ENCODE measurements at regions not wholly inside any gene's neighbourhood (a gene's known extent, or its start where the extent isn't known, plus 50 kb on each side); places are given as distances from the start of the nearest gene placed in this dataset.
"Not testable (repeated sequence)": the region's sequence is repeated elsewhere in the genome, so short reads cannot be mapped to it uniquely, and the experiment has no call there.

DNA sequence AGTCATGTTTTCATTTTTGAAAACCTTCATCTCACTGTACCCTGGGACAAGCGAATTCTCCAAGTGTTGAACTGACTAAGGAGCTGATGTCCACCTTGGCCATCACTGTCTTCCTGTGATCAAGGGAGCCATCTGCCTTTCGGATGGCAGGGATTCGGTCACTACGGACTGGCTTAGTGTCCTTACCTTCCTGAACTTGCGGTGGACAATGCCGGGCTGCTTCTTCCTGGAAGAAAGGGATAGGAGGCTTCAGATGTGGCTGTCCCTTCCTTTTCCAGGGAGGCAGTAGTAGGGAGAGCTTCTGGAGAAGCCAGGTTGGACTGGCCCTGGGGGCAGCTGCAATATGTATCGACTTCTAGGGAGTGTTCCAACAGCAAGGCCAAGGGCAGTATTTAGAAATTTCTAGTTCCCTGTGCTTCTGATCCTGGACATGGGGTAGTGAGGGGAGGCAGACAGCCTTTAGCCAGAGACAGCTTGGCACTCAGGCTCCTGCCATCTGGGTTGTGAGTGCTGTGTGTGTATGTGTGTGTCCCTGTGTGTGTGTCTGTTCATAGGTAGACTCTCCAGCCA is 114.6 kb downstream of the IER5 start:
- no peak for DNase-seq (ENCODE audit: low read depth)

DNA sequence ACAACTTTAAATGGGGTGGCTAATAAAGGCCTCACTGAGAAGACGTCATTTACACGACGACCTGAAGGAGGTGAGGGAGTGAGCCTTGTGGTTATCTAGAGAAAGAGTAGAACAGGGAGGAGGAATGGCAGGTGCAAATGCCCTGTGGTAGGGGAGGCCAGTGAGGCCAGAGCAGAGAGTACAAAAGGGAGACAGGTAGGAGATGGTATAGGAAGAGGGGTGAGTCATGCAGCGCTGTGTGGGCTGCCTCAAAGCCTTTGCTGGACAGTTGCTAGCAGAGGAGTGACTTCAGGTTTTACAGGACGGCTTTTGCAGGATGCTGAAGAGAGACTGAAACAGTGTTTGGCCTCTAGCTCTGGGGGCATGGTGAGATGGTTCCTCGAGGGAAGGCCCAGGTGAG is 116.0 kb downstream of the IER5 start:
- DNase-seq (ENCODE audit: low read depth): no peak

DNA sequence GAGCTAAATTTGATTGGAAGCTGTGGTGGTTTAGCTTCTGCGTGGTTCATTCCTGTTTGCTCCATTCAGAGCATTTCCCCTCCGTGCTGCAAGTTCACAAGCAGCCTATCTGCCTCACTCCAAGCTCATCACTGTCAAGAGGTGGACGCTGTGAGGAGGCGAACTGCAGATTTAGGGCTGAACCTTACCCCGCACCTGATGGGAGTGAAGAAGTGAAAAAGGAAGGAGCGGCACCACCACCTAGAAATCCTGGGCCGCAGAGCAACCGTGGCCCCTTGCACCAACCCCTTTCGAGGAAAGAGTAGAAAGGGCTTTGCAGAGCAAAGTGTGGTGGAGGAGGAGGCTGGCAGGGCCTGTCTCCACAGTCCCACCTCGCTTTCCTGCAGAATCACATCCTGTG is 117.4 kb downstream of the IER5 start:
- no peak for DNase-seq (ENCODE audit: low read depth)

DNA sequence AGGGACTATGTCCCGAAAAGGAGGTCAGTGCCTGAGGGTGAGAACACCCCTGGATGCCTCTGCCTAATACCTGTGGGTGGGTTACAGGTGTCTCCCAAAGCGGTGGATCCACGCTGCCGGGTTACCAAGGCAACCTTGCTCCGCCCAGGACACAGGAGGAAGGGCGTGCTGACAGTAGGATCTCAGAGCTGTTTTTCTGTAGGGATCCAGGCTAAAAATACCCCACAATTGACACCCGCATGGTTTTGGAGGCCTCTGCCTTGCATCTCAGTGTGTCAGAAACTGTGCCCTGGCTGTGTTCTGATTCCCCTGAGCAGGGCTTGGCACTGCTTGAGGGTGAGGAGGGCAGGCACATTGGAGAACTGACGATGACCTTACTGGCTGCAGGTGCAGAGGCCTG is 118.0 kb downstream of the IER5 start:
- DNase-seq (ENCODE audit: low read depth): no peak

DNA sequence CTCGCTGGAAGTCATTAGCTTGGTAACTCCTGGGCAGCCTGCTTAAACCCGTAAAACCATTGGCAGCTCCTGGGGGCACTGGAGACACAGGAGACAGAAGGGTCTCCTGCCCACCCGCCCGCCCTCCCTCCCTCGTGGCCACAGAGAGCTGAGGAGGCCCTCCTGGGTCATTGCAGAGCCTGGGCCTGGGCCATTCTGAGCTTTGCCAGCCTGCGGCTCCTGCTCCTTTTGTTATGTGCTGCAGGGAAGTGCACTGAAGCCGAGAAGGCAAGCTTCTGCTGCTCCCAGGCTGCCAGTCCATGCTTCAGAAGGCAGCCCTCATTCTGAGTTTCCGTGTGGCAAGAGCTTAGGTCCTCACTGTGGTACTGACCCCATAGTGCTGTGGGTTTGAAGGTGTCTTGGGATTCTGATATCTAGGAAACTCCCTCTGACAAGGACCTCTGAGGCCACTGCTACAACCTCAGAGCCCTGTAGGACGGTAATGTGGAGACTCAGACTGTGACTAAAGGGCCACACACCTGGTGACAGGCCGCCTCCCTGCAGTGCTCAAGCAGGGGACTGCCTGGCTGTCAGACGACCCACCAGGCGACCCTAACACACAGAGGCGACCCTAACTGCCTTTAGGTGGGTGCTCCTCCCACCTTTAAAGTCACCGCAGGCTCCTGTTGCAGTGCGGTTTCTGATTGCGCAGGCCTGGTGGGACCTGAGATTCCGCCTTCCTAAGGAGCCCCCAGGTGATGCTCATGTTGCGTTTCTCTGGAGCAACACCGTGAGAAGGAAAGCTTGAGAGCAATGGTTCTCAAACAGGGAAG is 118.7 kb downstream of the IER5 start:
- DNase-seq (ENCODE audit: low read depth): no peak

DNA sequence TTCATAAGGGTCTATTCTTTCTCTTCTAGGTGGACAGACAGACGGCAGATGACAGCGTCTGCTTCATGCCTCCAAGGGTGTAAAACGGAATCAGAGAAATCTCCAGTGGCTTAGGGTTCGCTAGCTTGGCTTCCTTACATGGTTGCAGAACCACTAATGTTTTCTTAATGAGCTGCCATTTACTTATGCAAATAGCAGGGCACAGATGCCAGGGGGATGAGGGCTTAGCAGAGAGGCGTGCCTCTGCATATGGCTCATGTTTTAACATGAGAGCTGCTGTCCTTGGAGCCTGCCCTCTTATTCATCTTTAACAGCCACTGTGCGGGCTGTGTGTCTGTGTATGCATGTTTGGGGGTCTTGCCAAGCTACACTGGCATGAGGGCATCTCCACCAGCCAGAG is 119.6 kb downstream of the IER5 start:
- DNase-seq (ENCODE audit: low read depth): no peak

DNA sequence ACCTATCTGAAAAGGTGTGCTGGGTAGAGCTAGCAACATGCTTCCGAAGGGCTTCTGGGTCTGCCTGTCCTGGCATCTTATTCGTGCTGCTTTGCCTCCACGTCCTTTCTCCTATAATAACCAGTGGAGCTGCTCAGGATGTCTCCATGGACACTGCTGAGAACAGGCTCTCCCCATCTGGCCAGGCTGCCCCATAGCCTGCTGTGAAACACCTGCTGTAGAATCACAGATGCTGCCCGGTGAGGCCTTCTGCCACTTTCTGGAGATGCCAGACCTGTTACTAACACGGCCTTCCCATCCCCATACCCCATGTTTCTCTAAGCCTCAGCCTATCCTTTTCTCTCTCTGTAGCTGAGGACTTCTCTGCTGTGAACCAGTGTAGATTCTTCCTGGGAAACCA is 120.5 kb downstream of the IER5 start:
- no peak for DNase-seq (ENCODE audit: low read depth)

DNA sequence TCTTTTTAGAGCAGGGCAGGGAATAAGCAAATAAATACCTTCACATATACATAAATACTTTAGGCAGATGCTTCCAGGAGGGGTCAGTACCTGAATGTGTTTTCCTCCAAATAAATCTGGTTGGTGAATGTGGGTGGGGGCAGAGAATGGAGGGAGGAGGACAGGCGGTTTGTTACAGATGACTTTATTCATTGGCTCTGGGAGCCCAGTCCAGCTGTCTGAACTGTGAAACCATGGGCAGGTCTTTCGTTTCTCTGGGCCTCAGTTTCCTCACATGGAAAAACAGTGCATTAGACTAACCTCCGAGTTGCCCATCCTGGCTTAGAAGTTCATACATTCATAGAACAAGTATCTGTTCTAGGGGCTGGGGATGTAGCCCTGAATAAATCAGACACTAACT is 124.6 kb downstream of the IER5 start:
- DNase-seq (ENCODE audit: low read depth): no peak

DNA sequence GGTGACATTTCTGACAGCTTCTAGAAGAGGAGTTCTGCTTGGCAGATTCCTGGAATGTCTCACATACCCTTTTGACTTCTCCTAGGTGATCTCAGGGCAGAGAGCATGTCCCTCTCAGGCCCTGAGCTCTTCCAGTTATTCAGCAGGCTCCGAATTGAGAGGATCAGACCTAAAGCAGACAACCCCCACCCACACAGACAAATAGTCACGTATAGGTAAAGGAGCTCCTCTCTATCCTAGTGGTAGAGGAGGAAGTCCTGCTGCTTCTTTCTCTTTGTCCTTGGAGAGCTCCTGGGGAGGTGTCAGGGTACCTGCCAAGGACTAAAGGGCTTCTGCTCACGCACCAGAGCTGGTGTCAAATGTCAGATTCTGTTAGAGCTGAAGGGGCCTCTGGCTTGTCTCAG is 128.1 kb downstream of the IER5 start:
- no peak for DNase-seq (ENCODE audit: low read depth)

DNA sequence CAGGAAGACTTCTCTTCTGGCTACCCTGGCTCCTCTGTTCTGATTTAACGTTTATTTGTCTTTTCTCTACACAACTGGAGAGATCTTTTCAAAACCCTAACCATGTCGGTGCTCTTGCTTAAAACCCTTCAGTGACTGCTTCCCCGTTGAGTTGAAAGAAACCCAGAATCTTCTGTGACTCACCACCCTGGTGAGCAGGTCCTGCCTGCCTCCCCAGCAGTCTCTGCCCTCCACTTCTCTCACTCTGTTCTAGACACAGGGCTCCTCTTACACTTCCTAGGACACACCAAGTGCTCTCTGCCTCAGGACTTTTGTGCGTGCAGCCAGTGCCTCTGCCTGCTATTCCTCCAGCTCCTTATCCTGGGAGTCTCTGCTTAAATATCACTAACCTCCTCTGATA is 131.4 kb downstream of the IER5 start:
- DNase-seq (ENCODE audit: low read depth): no peak

DNA sequence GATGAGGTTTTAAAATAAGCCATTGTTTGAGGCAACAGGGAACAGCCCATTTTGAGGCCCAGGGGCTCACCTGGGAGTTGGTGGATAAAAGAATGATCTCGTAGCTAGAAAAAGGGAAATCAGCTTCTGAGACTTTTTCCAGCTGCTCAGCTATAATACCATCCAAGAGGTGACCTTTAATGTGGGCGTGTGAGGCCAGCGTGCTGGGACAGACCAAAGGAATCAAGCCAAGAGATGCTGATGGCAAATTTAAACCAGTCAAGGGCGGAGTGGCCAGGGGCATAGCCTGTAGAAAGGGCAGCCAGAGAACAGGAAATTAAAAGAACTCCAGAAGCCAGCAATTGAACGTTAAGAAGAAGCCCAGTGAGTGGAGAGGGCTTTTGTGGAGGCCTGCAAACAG is 132.6 kb downstream of the IER5 start:
- no peak for DNase-seq (ENCODE audit: low read depth)

DNA sequence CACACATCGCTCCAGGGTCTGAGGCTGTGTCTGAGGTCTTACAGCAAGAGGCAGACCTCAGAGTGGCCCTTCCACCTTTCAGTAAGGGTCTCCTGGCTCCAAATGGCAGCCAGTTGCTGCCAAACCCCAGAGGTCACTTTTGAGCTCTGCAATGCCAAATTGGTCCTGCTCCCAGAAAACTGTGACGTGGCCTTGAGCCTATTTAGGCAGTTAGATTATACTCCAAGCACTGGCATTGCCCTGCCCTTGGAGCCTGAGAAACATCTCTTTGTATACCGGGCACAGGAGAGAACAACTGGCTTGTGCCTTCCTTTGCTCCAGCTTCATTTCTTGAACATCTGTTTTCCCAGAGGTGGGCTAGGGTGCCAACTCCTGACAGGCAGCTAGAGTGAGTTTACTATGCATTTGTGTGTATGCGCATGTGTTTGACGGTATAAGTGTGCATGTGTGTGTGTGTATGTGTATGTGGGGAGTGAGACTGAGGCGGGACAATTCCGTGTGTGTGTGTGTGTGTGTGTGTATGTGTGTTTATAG is 134.5 kb downstream of the IER5 start:
- DNase-seq (ENCODE audit: low read depth): no peak

DNA sequence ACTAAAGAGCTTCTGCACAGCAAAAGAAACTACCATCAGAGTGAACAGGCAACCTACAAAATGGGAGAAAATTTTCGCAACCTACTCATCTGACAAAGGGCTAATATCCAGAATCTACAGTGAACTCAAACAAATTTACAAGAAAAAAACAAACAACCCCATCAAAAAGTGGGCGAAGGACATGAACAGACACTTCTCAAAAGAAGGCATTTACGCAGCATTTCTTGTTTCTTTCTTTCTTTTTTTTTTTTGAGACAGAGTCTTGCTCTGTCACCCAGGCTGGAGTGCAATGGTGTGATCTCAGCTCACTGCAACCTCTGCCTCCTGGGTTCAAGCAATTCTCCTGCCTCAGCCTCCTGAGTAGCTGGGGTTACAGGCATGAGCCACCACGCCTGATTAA is 138.2 kb downstream of the IER5 start:
- DNase-seq (ENCODE audit: low read depth): not testable (repeated sequence)

DNA sequence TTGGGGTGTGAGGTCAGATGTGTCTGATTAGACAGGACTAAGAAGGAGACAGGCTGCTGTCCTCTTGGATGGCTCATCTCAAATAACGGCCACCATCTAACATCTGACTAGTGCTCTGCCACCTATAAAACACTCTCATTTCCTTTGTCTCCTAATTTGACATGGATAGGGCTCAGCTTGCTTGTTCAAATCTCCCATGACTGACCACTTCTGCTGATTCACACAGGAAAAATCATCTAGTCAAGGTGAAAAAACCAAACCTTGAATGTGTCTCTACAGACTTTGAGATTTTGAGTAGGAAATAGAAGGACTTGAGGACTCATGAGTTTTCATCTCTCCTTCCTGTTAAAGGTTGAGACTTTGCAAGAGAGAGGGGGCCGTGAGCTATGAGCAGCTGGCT is 150.6 kb downstream of the IER5 start:
- no peak for DNase-seq (ENCODE audit: low read depth)

DNA sequence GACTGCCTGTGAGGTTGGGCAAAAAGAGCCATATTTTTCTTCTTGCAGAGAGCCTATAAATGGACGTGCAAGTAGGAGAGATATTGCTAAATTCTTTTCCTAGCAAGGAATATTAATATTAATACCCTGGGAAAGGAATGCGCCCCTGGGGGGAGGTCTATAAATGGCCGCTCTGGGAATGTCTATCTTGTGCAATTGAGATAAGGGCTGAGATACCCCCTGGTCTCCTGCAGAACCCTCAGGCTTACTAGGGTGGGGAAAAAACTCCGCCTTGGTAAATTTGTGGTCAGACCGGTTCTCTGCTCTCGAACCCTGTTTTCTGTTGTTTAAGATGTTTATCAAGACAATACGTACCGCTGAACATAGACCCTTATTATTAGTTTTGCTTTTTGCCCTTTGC is 157.8 kb downstream of the IER5 start:
- DNase-seq (ENCODE audit: low read depth): not testable (repeated sequence)

DNA sequence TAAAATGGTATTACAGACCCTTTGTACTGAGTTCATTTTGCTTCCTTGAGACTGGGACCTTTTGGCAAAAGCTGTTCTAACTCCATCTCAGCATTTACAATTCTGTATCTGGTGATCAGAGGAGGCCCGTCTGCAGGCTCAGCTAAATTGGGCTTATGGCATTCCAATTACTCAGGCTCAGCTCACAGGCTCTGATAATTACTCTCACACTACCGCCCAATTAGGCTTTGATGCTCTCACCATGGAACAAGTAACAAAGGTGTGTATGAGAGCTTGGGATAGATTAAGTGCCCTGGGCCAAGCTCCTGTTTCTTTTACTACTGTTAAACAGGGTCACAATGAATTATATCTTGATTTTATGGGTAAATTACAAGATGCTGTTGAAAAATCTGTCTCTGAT is 159.9 kb downstream of the IER5 start:
- not testable (repeated sequence) for DNase-seq (ENCODE audit: low read depth)

DNA sequence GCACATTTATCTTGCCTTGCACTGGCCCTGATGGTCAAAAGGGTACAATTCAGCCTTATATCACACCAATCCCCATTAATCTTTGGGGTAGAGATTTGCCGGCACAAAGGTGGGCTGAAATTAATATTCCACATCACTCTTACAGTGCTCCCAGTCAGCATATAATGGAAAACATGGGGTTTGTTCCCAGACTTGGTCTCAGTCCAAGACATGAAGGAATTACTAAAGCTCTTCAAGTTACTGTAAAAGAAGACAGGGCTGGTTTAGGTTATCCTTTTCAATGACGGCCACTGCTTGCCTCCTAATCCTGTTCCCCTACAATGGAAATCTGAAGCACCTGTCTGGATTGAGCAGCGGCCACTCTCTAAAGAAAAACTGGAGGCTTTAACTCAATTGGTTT is 160.7 kb downstream of the IER5 start:
- no peak for DNase-seq (ENCODE audit: low read depth)

DNA sequence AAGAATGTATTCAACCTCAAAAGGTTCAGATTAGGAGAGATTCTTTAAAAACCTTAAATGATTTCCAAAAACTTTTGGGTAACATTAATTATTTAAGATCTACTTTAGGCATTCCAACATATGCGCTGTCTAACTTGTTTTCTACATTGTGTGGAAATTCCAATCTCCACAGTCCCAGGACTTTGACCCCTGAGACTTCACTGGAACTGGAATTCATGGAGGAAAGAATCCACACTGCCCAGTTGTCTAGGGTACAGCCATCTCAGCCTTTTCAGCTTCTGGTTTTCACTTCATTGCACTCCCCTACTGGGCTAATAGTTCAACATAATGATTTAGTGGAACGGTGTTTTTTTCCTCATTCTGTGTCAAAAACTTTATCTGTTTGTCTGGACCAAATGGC is 161.5 kb downstream of the IER5 start:
- no peak for DNase-seq (ENCODE audit: low read depth)

DNA sequence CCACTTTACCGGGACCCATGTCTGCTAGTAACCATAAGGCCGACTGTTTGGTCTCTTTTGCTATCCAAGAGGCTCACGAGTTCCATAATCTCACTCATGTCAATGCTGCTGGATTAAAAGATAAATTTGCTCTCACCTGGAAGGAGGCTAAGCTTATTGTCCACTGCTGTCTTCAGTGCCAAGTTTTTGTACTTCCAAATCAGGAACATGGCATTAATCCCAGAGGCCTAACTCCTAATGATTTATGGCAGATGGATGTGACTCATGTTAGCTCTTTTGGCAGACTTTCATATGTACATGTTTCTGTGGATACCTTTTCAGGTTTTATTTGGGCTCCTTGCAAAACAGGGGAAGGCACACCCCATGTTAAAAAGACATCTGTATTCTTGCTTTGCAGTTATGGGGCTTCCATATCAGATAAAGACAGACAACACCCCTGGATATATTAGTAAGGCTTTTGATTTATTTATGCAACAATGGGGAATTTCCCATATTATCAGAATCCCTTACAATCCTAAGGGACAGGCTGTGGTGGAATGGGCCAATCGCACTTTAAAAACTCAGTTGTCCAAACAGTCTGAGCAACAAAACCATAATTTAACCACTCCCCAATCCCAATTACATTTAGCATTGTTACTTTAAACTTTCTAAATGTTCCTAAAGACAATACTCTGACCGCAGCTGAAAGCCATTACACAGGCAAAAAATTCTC is 162.7 kb downstream of the IER5 start:
- DNase-seq (ENCODE audit: low read depth): no peak

DNA sequence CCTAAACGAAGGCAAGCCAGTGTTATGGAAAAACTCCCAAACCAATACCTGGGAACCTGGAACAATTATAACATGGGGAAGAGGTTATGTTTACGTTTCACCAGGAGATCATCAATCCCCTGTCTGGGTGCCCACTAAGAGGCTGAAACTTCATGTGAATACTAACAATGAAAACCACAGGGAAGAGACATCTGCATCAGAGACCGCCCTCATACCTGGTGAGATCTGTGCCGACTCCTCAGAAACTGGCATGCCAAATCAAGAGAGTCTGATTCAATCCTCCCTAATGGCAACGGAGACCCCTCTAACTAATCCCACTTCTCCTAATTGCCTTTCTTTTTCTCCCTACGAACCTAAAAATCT is 163.2 kb downstream of the IER5 start:
- DNase-seq (ENCODE audit: low read depth): no peak

DNA sequence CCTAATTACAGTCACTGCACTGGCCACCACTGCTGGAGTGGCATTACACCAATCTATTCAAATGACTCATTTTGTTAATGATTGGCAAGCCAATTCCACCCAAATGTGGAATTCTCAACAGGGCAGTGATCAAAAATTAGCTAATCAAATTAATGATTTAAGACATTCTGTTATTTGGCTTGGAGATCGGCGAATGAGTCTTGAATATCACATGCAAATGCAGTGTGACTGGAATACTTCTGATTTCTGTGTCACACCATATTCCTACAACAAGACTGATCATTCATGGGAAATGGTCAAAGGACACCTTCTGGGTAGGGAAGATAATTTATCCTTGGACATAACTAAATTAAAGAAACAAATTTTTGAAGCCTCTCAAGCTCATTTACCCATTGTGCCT is 165.1 kb downstream of the IER5 start:
- DNase-seq (ENCODE audit: low read depth): not testable (repeated sequence)

DNA sequence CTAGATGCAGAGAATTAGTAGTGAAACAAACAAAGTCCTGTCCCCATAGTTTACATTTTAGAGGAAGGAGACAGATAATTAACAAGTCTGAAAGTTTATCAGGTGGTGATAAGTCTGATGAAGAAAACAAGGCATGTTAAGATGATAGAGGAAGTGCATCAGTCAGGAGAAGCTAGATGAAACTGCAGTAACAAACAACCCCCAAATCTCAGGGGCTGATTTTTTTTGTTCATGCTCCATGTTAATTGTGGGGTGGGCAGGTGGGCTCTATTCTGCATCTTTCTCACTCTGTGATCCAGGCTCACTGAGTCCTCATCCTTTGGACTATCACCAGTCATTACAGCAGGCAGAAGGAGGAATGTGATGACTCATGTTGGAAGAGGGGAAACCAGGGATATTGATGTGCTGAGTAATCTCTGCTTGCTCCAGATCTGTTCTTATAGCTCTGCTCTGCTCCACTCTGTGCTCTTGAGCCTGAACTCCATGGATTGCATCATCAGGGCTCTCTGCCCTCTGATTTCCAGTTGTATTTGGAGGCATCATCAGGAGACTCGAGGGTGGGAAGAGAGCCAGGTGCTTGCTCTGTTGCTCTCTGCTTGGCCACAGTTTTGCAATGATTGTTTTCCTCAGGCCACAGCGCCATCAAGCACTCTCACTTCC is 166.9 kb downstream of the IER5 start:
- DNase-seq (ENCODE audit: low read depth): no peak

DNA sequence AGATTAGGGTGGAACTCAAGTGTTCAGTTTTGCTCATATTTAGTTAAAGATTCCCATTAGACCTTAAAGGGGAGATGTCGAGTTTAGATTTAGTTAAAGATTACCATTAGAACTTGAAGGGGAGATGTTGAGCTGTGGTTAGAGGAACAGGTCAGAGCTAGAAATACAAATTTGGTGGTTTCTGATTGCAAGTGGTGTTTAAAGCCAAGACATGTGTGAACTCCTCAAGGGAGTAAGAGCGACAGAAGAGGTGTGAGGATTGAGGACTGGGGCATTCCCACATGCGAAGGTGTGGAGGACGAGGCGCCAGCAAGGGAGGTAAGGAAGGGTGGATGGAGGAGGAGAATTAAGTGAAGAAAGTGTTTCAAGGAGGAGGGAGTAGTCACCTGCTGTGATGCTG is 168.6 kb downstream of the IER5 start:
- DNase-seq (ENCODE audit: low read depth): no peak

Data from stimulated activated CD8-positive, alpha-beta memory T cell treated with anti-CD3 and anti-CD28 coated beads, Interleukin-4, amount 100 ng/mL, for 24 hours (primary cell).